RWPE2 (cell line): ENCODE measurements at regions not wholly inside any gene's neighbourhood (a gene's known extent, or its start where the extent isn't known, plus 50 kb on each side); places are given as distances from the start of the nearest gene placed in this dataset.
A peak's percentile ranks its signal among the peaks of the same experiment; 100 is the strongest.

Source experiments
- ATAC-seq: fragments of 200-7000 bp; cut with Tn5 transposase; 3 replicates; pipeline ENCODE4 v1.9.1; 2021; ENCODE audit warnings: low read depth
- DNase-seq: peaks from one replicate; pipeline ENCODE4 v3.0.0-alpha.2; 2020; ENCODE audit warnings: low spot score
- H3K27ac ChIP-seq: fragments of 450-650 bp; 2 replicates; pipeline ENCODE4 v1.5.1; 2017; ENCODE audit warnings: mild to moderate bottlenecking; ENCODE audit not compliant: poor library complexity, severe bottlenecking
- H3K27me3 ChIP-seq: fragments of 250-450 bp; sonication (Bioruptor Pico); 2 replicates; pipeline ENCODE4 v1.5.1; 2021; ENCODE audit warnings: mild to moderate bottlenecking, moderate library complexity; ENCODE audit not compliant: insufficient read depth, poor library complexity, severe bottlenecking
- H3K36me3 ChIP-seq: fragments of 250-450 bp; sonication (Bioruptor Pico); 2 replicates; pipeline ENCODE4 v1.5.1; 2020; ENCODE audit warnings: low read depth, mild to moderate bottlenecking, moderate library complexity
- H3K4me1 ChIP-seq: fragments of 250-450 bp; sonication (Bioruptor Pico); 2 replicates; pipeline ENCODE4 v1.5.1; 2021; ENCODE audit warnings: mild to moderate bottlenecking, moderate library complexity; ENCODE audit not compliant: insufficient read depth, poor library complexity, severe bottlenecking
- H3K4me3 ChIP-seq: fragments of 250-450 bp; sonication (Bioruptor Pico); 2 replicates; pipeline ENCODE4 v1.5.1; 2021; ENCODE audit warnings: mild to moderate bottlenecking, moderate library complexity; ENCODE audit not compliant: severe bottlenecking
- H3K9me3 ChIP-seq: fragments of 250-450 bp; sonication (Bioruptor Pico); 2 replicates; pipeline ENCODE4 v1.5.1; 2021; ENCODE audit warnings: mild to moderate bottlenecking, moderate library complexity; ENCODE audit not compliant: severe bottlenecking
- TF ChIP-seq, protein P1 (sequence below): fragments of 450-650 bp; IDR thresholded peaks from one replicate; pipeline ENCODE4 v1.5.1; 2017; ENCODE audit warnings: mild to moderate bottlenecking, moderate library complexity; ENCODE audit not compliant: poor library complexity, severe bottlenecking

DNA sequence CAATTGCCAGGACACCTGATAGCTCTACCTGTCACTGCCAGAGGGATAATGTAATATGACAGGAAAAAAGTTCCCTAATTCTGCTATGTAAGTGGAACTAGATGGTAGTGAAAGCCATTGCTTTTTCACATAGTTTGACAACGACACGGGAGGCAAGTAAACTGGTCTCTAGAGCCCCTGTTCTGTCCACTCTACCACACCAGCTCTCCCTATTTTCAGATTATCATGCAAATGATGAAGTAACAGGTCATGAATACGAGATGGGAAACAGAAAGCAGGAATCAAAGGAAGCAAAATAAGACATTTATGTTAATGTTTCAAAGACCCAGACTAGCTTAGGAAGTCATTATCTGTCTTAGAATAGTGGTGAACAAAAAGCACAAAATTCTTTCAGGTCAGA, 56.2 kb downstream of the TAF11L14 start:
- no peak overlapping the region for H3K4me3 ChIP-seq
- no peaks in the 10 kb centered on the region for H3K36me3 ChIP-seq
- TF ChIP-seq, protein P1, sequence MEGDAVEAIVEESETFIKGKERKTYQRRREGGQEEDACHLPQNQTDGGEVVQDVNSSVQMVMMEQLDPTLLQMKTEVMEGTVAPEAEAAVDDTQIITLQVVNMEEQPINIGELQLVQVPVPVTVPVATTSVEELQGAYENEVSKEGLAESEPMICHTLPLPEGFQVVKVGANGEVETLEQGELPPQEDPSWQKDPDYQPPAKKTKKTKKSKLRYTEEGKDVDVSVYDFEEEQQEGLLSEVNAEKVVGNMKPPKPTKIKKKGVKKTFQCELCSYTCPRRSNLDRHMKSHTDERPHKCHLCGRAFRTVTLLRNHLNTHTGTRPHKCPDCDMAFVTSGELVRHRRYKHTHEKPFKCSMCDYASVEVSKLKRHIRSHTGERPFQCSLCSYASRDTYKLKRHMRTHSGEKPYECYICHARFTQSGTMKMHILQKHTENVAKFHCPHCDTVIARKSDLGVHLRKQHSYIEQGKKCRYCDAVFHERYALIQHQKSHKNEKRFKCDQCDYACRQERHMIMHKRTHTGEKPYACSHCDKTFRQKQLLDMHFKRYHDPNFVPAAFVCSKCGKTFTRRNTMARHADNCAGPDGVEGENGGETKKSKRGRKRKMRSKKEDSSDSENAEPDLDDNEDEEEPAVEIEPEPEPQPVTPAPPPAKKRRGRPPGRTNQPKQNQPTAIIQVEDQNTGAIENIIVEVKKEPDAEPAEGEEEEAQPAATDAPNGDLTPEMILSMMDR, result no peak
- H3K9me3 ChIP-seq, result no peaks in the 10 kb centered on the region
- H3K27ac ChIP-seq, result no peak overlapping the region
- no peaks in the 10 kb centered on the region for H3K27me3 ChIP-seq
- no peak for DNase-seq
- no peak for ATAC-seq
- peaks cover 14% of the 10 kb centered on the region for H3K4me1 ChIP-seq

DNA sequence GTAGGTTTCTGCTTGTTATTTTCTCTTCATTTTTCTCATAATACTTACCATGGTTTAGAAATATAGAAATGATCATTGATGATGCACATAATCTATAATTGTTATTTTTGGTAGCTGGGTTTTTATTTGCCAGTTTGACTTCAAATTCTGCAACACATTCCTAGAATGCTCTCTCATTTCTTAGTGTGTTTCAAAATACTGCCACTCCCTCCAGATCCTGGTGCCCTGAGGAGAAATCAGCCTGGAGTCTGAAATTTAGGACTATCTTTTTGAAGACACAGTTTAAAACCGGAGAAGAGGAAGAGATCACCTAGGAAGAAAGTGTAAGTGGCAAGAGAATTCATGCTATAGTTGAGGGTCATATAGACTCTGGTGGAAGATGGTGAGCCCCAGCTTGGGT, 57.5 kb downstream of the TAF11L14 start:
- Histone ChIP-seq H3K36me3 (no peaks in the 10 kb centered on the region), H3K9me3 (no peaks in the 10 kb centered on the region), H3K4me3 (no peak overlapping the region), H3K4me1 (peaks cover 15% of the 10 kb centered on the region), H3K27me3 (no peaks in the 10 kb centered on the region), H3K27ac (no peak overlapping the region)
- DNase-seq, result no peak
- no peak for ATAC-seq
- TF ChIP-seq, protein P1, result no peak

DNA sequence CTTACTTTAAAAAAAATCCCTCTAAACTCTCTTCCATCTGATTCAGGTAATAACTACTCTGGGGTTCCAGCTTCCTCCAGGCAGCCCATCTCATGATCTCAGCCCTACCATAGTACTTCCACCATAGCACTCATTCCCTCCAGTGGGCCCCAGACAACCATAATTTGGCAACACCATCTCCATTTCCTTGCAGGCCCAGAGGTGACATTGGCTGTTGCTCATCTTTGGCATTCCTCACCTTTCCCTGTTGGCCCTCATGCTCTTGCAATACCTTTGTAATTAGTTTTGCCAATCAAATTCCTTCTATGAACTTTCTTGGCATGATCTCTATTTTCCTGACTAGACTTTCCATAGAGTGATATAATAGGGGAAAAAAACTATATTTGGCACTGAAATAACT, 60.1 kb downstream of the TAF11L14 start:
- Histone ChIP-seq H3K27ac (peak overlapping the region; percentile 10), H3K9me3 (no peaks in the 10 kb centered on the region), H3K27me3 (no peaks in the 10 kb centered on the region), H3K4me1 (peaks cover 15% of the 10 kb centered on the region), H3K36me3 (no peaks in the 10 kb centered on the region), H3K4me3 (no peak overlapping the region)
- TF ChIP-seq, protein P1, result no peak
- peak; percentile 40; the same call in 2 of the 3 replicates for ATAC-seq
- DNase-seq, result no peak

GRCh38 chr5:17694914-17695313, 60.7 kb downstream of the TAF11L14 start:
- DNase-seq (no peak), ATAC-seq (peak; percentile 82)
- peak overlapping the region; percentile 10 for H3K27ac ChIP-seq
- H3K36me3 ChIP-seq, result no peaks in the 10 kb centered on the region
- H3K4me3 ChIP-seq, result no peak overlapping the region
- TF ChIP-seq, protein P1, result no peak
- H3K27me3 ChIP-seq, result no peaks in the 10 kb centered on the region
- peaks cover 15% of the 10 kb centered on the region for H3K4me1 ChIP-seq
- H3K9me3 ChIP-seq, result no peaks in the 10 kb centered on the region

DNA sequence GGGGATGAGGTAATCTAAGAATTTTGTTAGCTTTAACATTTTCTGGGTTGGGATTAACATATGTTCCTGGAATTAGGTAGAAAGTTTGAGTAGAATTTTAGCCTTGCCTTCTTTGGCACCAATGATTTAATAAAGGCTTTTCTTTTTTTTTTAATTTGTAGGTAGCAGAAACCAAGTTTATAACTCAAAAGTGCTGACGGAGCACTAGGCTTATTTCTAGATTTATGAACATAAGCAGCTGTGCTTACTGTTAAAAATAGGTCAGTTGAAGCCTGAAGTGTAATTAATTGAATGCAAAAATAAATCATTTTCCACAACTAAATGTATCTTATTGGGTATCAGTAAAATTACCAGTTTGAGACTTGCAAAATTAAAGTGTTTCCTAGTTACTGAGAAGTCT, 62.4 kb downstream of the TAF11L14 start:
- H3K27me3 ChIP-seq, result no peaks in the 10 kb centered on the region
- H3K4me3 ChIP-seq, result no peak overlapping the region
- TF ChIP-seq, protein P1, result no peak
- H3K4me1 ChIP-seq, result peaks cover 15% of the 10 kb centered on the region
- H3K36me3 ChIP-seq, result no peaks in the 10 kb centered on the region
- no peak for DNase-seq
- no peak for ATAC-seq
- H3K27ac ChIP-seq, result no peak overlapping the region
- no peaks in the 10 kb centered on the region for H3K9me3 ChIP-seq
